Vagina (tissue), 2 donors: ENCODE measurements at regions not wholly inside any gene's neighbourhood (a gene's known extent, or its start where the extent isn't known, plus 50 kb on each side); places are given as distances from the start of the nearest gene placed in this dataset.
A peak's percentile ranks its signal among the peaks of the same experiment; 100 is the strongest.

Source experiments
- CTCF ChIP-seq, 3 experiments: fragments of 450-650 bp in 2 of 3; fragments of 200-600 bp in 1 of 3; sonication (generic) in 1 of 3; IDR thresholded peaks; one replicate each; pipeline ENCODE4 v1.5.1; 2017 to 2019; ENCODE audit warnings: antibody characterized with exemption in 3 of 3, mild to moderate bottlenecking in 2 of 3, moderate library complexity in 2 of 3
- POLR2A ChIP-seq, 2 donors: fragments of 450-650 bp; IDR thresholded peaks; one replicate each; pipeline ENCODE4 v1.6.1; 2017; ENCODE audit warnings: antibody characterized with exemption in 2 of 2, mild to moderate bottlenecking in 2 of 2, moderate library complexity in 2 of 2
- POLR2AphosphoS5 ChIP-seq, 2 donors: sonication (generic); formaldehyde crosslinking; IDR thresholded peaks; one replicate each; pipeline ENCODE4 v1.9.0; 2017; ENCODE audit warnings: antibody characterized with exemption in 2 of 2, mild to moderate bottlenecking in 2 of 2, low read depth in 1 of 2; ENCODE audit not compliant: insufficient read depth in 1 of 2

- TF ChIP-seq CTCF (IDR thresholded peaks at IDR 0.05): no peak
- no peak for TF ChIP-seq POLR2A (IDR thresholded peaks at IDR 0.05)
- TF ChIP-seq POLR2AphosphoS5 (IDR thresholded peaks at IDR 0.05; ENCODE audit: insufficient read depth in 1 of 2, low read depth in 1 of 2): peak in 1 of 2 donors; percentile 92
Measured at GRCh38 chr4:158006990-158007389, 165.8 kb downstream of the GASK1B start.
